ENCODE measurements at regions not wholly inside any gene's neighbourhood (a gene's known extent, or its start where the extent isn't known, plus 50 kb on each side); places are given as distances from the start of the nearest gene placed in this dataset.
"Not testable (repeated sequence)": the region's sequence is repeated elsewhere in the genome, so short reads cannot be mapped to it uniquely, and the experiment has no call there.

- no peak for DNase-seq
Observed at GRCh38 chr5:68830377-68830898, 263.4 kb upstream of the SLC30A5 start.

- no peak for DNase-seq
Observed at GRCh38 chr5:68834491-68834981, 259.3 kb upstream of the SLC30A5 start.

GRCh38 chr5:68838157-68838718, 255.6 kb upstream of the SLC30A5 start:
- DNase-seq = no peak

DNA sequence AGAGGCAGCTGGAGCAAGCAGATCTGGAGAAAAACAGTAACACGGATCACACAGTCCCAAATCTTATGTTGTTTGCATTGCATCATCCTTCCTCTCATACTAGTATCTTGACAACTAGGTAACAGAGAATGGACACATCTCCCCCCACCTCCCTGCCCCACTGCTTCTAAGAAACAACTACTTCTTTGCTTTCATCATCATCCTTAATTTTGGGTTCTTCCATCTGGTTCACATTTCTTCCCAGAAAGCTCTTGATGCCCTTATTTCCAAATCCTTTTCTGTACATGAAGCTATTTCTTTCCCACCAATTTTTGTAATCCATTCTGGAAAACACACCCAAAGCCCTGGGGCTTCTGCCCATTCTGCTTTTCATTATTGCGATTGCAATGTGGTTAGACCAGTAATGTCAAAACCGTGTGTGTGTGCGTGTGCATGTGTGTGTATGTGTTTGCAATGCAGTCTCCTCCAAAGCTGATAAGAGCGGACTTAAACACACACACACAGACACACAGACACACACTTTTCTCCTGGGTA, 254.7 kb upstream of the SLC30A5 start:
- peak; percentile 12 for DNase-seq

DNA sequence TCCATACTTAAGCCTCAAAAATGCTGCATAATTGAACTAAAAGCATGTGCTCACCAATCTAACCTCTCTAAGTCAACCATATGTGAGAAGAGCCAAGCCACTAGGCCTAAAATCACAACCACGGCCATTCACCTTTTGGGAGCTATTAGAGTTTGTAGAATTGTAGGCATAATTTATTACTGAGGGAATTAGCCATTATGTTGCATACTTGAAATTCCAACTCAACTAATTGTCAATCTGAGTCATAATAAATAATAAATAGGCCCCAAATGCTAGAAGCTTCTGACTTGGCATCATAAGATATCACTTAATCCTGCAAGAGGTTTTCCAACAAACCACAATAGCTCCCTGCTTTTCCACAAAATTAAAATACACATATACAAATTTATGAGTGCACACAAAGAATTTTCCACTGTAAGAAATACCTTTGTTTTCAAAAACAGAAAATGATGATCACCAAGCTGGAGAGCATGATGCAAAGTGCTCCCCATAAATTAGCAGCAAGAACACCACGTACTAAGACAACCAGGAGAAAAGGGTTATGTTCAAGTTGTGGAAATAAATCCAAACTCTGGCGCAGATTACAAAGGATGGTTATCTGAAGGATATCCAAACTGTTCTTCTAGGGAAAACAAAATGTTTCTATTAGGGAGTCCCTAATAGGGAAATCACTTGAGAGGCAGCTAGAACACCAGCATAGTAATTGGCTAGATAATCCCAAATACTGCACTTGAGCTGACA, 250.0 kb upstream of the SLC30A5 start:
- DNase-seq = no peak

- no peak for DNase-seq
Observed at GRCh38 chr5:68845131-68845530, 248.7 kb upstream of the SLC30A5 start.

DNA sequence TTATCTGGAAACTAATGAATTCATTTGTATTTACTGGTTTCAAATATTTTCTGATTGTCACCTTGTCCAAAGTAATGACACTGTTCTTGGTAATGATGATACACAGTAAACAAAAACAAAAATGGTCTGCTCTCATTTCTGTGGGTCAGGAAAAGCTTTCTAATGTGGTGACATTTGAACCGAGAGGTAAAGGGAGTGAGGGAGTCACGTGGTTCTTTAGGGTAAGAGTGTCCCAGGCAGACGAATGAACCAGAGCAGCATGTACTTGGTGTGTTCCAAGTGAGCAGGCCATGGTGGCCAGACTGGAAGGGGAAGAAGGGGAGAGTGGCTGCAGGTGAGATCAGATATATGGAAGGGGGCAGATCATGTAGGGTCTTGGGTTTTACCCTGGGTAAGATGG, 247.0 kb upstream of the SLC30A5 start:
- DNase-seq = no peak

- DNase-seq = no peak
Observed at GRCh38 chr5:68848091-68848490, 245.7 kb upstream of the SLC30A5 start.

DNA sequence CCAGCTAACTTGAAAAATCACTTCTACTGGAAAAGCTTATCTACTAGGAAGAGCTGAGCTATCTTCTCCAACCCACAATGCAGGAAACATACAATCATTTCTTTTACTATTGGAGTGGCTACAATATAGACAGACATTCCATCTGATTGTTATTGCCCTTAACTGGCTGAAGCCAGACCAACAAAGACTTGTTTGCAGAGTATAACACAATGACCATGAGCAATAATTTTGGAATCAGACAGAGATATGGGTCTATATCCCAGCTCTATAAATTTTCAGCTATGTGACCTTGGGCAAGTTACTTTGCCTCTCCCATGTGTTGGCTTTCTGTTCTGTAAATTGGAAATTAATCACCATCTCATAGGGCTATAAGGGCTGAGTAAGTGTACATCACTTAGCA, 244.7 kb upstream of the SLC30A5 start:
- DNase-seq = no peak

GRCh38 chr5:68849906-68850305, 243.9 kb upstream of the SLC30A5 start:
- DNase-seq = no peak

DNA sequence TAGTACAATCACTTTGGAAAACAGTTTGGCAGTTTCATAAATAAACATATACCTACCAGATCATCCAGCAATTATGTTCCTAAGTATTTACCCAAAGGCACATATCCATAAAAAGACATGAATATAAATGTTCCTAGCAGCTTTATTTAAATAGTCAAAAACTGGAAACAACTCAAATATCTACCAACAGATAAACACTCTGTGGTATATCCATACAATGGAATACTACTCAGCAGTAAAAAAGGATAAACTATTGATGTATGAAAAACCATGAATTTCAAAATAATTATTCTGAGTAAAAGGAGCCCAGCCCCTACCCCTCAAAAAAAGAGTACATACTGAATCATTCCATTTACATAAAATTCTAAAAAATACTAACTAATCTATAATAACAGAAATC, 232.7 kb upstream of the SLC30A5 start:
- DNase-seq = no peak

GRCh38 chr5:68862560-68862959, 231.3 kb upstream of the SLC30A5 start:
- peak; percentile 45 for DNase-seq

GRCh38 chr5:68865192-68865591, 228.6 kb upstream of the SLC30A5 start:
- DNase-seq = not testable (repeated sequence)

- DNase-seq = no peak
Observed at GRCh38 chr5:68872088-68872839, 221.6 kb upstream of the SLC30A5 start.

DNA sequence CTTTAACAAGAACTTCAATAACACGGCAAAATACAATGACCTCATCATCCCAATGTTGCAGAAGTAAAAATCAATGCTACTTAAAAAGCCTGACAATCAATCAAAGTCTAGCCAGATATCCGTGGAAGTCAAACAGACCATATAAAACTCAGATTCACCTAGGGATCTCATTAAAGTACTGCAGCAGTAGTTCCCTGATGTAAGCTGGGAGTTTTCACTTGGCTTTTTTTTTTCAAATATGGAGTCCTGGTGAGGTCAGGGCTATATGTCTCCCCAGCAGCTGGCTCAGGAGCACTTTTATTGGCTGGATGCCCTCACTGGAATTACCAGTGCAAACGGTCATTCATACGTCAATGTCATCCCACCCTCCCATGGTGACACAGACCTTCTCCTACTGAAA, 220.6 kb upstream of the SLC30A5 start:
- DNase-seq = no peak

DNA sequence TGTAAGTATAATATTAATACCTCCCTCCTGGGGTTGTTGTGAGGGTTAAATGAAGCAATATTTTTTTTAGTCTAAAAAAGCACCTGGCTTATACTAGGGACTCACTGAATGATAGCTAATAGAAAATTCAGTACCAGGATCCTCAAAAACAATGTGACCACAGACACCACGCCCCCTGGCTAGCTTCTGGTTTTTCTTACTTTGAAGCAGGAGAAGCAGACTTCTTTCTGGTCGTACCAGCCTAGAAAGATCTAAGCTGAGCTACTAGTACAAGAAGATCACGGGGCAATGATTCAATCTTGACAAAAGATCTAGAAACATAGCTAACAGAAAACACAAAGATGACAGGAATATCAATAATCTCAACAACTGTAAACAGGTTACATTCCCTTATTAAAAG, 218.5 kb upstream of the SLC30A5 start:
- peak; percentile 22 for DNase-seq

DNA sequence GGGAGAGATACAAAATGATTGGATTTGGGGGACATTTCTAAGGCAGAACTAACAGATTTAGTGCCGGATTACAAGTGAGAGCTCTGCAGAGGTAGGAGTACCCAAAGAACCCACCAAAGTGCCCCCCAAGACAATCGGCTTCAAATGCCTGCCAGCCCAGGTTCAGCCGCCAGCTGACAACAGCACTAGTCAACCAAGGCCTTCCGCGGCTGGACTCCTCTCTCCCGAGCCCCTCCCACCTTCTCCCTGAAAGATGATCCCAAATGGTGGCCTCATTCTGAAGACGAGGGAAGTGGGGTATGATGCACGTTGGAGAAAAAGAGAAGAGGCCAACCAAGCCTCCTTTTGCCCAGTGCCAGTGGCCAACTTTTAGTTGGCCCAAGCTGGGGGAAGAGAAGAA, 210.4 kb upstream of the SLC30A5 start:
- DNase-seq = no peak

DNA sequence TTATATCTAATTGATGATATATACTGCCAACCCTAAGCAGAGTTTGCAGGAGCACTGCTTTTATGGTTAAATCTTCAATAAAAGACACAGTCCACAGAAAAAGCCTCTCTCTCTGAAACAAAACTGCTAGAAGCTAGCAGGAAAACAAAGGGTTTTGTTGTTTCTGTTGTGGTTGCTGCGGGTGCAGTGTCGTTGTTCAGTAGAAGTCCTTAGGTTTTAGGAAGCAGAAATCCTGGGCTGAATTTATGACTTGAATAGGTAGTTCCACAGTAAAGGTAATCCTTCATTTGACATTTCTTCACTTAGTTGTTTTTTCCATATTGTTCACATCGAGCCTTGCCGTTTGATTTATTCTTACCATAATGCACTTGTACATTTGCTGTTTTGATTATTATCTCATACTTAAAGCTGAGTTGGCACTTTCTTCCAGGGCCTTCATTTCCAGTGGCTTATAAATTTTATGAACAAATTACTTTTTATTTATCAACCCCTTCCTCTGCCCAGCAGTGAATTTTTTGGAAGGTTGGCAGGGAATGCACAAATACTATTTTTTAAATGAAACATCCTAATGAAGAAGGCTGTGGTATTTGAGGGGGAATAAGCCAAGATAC, 209.6 kb upstream of the SLC30A5 start:
- DNase-seq = peak; percentile 9

DNA sequence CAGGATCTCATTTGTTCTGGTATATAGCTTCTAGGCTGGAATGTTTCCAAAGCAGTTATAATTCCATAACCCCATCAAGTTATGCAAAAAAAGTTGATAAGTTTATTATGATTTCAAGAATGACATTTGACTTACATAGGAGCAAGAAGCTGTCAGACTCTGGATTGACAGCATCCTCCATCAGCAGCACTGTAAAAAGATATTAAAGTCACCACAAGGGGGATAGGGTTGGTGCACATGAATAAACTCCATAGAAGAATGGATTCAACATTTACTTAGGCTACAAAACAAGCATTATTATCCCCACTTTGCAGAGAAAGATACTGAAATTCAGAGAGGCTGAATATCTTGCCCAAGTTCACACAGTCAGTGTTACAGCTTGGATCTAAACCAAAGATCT, 208.9 kb upstream of the SLC30A5 start:
- DNase-seq = peak; percentile 65

DNA sequence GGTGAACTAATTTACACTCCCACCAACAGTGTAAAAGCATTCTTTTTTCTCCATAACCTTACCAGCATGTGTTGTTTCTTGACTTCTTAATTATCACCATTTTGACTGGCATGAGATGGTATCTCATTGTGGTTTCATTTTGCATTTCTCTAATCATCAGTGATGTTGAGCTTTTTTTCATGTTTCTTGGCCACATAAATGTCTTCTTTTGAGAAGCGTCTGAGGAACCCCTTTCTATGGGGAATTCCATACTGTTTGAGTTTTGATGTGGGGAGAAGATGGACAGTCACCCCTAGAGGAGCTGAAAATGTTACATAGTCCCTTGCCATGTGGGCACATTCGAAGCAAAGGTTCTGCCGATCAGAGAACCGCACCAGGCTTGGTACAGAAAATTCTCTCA, 207.0 kb upstream of the SLC30A5 start:
- no peak for DNase-seq

DNA sequence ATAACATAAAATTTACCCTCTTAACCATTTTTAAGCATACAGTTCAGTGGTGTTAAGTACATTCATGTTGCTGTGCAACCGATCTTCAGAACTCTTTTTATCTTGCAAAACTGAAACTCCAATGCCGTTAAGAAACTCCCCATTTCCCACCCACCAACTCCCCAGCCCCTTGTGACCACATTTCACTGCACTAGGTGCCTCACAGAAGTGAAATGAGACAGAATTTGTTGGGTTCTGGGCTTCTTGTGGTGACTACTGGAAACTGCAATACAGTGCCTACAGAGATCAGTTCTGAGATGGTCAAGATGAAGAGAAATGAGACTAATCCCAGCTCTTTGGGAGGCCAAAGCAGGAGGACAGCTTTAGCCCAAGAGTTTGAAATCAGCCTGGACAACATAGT, 202.1 kb upstream of the SLC30A5 start:
- no peak for DNase-seq

- DNase-seq = no peak
Observed at GRCh38 chr5:68894673-68895072, 199.1 kb upstream of the SLC30A5 start.

DNA sequence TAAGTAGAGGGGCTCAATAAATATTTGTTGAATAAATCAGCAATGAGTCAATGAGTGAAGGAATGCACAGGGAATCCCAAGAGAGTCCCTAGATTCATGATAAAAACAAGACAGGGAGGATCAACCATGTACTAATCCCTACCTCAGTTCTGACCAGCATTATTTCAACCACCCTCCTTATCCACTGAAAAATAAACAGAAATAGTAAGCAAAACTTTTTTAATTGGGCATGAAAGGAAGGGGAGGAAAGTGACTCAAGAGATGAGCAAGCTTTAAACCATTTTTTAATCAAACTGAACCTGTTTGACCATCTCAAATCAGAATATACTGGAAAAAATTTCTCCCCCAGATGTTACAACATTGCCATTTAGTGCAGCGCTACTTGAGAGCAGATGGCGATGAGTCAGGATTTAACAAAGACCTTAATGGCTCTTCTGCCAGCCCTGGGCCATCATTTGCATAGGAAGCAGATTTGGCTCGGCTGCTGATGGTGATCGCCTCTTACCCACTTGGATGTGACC, 194.8 kb upstream of the SLC30A5 start:
- no peak for DNase-seq
